ENCODE measurements at regions not wholly inside any gene's neighbourhood (a gene's known extent, or its start where the extent isn't known, plus 50 kb on each side); places are given as distances from the start of the nearest gene placed in this dataset.

DNA sequence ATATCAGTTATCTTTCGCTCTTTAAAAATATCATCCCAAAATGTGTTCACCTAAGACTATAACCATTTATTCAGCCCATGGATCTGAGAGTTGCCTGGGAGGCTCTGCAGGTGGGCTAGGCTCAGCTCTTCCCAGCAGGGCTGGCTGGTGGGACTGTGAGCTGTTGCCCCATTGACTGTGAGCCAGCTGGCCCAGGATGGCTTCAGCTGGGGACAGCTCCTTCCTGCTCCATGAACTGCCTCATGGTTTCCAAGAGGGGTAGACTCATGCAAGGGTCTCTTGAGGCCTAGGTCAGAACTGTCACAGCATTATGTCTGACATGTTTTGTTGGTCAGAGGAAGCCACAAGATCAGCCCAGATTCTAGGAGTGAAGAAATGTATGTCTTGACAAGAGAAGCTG lies 114.1 kb upstream of the E2F7 start:
- DNase-seq (ENCODE audit: low read depth), result no peak
- TF ChIP-seq, protein P1, sequence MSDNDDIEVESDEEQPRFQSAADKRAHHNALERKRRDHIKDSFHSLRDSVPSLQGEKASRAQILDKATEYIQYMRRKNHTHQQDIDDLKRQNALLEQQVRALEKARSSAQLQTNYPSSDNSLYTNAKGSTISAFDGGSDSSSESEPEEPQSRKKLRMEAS (IDR thresholded peaks at IDR 0.05; ENCODE audit: low read depth, low read length), result no peak
- TF ChIP-seq, protein P2, sequence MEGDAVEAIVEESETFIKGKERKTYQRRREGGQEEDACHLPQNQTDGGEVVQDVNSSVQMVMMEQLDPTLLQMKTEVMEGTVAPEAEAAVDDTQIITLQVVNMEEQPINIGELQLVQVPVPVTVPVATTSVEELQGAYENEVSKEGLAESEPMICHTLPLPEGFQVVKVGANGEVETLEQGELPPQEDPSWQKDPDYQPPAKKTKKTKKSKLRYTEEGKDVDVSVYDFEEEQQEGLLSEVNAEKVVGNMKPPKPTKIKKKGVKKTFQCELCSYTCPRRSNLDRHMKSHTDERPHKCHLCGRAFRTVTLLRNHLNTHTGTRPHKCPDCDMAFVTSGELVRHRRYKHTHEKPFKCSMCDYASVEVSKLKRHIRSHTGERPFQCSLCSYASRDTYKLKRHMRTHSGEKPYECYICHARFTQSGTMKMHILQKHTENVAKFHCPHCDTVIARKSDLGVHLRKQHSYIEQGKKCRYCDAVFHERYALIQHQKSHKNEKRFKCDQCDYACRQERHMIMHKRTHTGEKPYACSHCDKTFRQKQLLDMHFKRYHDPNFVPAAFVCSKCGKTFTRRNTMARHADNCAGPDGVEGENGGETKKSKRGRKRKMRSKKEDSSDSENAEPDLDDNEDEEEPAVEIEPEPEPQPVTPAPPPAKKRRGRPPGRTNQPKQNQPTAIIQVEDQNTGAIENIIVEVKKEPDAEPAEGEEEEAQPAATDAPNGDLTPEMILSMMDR (IDR thresholded peaks at IDR 0.05; ENCODE audit: low read depth, low read length), result no peak
- TF ChIP-seq POLR2A (IDR thresholded peaks at IDR 0.05; ENCODE audit: extremely low read depth, insufficient read length), result no peak
- no peak for TF ChIP-seq MYC (IDR thresholded peaks at IDR 0.05; ENCODE audit: low read depth, low read length)
- H3K4me3 ChIP-seq (ENCODE audit: low read depth, low read length), result no peak overlapping the region

DNA sequence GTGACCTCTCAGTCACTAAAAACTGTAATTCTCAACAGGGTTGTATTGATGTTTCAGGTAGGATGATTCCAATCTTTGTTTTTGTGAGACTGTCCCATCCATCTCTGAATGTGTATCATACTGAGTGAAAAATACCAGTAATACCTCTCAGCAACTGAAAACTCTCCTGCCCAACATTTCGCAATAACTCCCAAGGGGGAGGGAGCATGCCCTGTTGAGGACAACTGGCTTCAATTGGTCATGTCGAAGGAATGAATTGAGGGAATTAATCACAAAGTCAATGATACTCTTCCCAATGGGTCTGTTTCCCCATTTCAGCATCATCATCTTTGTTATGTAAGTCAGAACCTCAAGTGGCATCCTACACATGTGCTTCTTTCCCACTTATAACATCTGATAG lies 102.4 kb upstream of the E2F7 start:
- TF ChIP-seq, protein P2 (IDR thresholded peaks at IDR 0.05; ENCODE audit: low read depth, low read length), result no peak
- TF ChIP-seq POLR2A (IDR thresholded peaks at IDR 0.05; ENCODE audit: extremely low read depth, insufficient read length), result no peak
- TF ChIP-seq MYC (IDR thresholded peaks at IDR 0.05; ENCODE audit: low read depth, low read length), result no peak
- TF ChIP-seq, protein P1 (IDR thresholded peaks at IDR 0.05; ENCODE audit: low read depth, low read length), result no peak
- peak; percentile 9 for DNase-seq (ENCODE audit: low read depth)

DNA sequence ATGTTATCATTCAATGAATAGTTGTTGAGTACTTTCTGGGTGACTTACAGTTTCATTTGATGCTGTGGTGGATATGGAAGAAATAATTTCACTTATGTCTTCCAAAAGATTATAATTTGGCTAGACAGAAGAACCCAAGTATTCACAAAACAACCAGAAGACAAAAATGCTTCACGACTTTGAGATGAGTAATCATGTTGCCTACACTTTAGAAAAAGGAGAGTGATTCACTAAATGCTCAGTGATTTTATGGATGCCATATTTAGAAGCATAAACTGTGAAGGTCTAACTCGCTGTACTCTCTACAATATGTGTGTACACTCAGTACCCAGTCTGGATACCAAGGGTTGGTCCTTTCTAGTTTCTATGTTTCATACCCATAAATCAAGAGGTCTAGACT lies 101.3 kb upstream of the E2F7 start:
- TF ChIP-seq, protein P2 (IDR thresholded peaks at IDR 0.05; ENCODE audit: low read depth, low read length), result no peak
- no peak for TF ChIP-seq POLR2A (IDR thresholded peaks at IDR 0.05; ENCODE audit: extremely low read depth, insufficient read length)
- TF ChIP-seq MYC (IDR thresholded peaks at IDR 0.05; ENCODE audit: low read depth, low read length), result no peak
- TF ChIP-seq, protein P1 (IDR thresholded peaks at IDR 0.05; ENCODE audit: low read depth, low read length), result no peak
- DNase-seq (ENCODE audit: low read depth), result no peak
- no peak overlapping the region for H3K4me3 ChIP-seq (ENCODE audit: low read depth, low read length)

More for the DNA sequence above, 102.4 kb upstream of the E2F7 start:
- H3K4me3 ChIP-seq (ENCODE audit: low read depth, low read length), result no peak overlapping the region

DNA sequence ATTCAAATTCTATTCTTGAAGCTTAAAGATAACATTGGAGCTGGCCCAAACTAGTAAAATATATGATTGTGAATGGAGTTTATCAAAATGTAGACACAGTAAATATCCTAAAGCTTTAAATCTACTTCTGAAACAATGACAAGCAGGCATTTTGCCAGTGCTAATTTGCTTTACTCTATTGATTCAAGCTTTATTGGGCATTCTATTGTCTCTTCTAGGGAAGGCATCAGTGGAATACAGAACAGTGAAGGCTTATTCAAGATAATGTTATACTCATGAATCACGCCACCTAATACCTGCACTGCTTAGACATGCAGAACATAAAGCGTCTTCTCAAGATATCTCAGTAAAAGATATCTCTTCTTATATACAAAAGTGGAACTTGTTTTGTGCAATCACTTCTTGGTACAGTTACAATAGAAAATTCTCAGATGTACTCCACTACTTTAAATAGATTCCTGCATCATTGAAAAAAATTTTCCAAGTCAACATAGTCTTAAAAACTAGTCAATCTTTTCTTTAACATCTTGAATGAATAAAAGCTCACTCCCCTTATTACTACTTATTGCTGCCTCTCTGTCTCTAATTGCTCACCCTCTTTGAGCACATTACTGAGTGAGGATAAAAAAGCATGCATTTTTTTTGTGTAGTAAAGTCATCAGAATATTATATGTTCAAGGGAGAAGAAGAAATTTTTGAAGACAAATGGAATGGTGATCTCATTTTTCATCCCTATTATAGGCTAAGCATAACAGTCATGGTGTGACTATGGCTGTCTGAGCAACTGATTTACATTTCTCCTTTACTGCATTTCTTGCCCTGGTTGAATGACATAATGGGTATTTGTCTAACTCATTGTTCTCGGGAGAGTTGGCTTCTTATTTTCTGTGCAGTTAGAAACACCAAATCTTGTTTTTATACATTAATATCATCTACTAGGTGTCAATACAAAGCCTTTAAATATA lies 98.0 kb upstream of the E2F7 start:
- H3K4me3 ChIP-seq (ENCODE audit: low read depth, low read length), result no peak overlapping the region
- no peak for TF ChIP-seq MYC (IDR thresholded peaks at IDR 0.05; ENCODE audit: low read depth, low read length)
- TF ChIP-seq, protein P2 (IDR thresholded peaks at IDR 0.05; ENCODE audit: low read depth, low read length), result no peak
- no peak for TF ChIP-seq POLR2A (IDR thresholded peaks at IDR 0.05; ENCODE audit: extremely low read depth, insufficient read length)
- TF ChIP-seq, protein P1 (IDR thresholded peaks at IDR 0.05; ENCODE audit: low read depth, low read length), result no peak
- DNase-seq (ENCODE audit: low read depth), result no peak

DNA sequence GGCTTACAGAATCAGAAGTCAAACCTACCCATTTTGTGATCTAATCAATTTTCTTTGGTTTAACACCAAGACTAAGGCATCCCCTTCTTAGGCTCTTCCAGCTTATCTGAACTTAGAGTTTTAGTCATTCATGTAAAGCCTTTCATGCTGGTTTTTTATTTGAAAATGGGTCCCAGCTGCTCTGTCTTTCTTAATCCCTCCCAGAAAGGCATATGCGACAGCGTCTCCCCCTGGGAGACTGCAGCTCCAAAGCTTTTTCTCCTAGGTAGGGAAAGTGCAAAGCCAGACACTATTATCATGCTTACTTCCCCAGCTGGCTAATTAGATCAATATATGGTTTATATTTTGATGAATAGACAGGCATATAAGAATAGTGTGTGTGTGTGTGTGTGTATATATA lies 96.6 kb upstream of the E2F7 start:
- DNase-seq (ENCODE audit: low read depth), result no peak
- no peak overlapping the region for H3K4me3 ChIP-seq (ENCODE audit: low read depth, low read length)
- TF ChIP-seq, protein P1 (IDR thresholded peaks at IDR 0.05; ENCODE audit: low read depth, low read length), result no peak
- no peak for TF ChIP-seq MYC (IDR thresholded peaks at IDR 0.05; ENCODE audit: low read depth, low read length)

DNA sequence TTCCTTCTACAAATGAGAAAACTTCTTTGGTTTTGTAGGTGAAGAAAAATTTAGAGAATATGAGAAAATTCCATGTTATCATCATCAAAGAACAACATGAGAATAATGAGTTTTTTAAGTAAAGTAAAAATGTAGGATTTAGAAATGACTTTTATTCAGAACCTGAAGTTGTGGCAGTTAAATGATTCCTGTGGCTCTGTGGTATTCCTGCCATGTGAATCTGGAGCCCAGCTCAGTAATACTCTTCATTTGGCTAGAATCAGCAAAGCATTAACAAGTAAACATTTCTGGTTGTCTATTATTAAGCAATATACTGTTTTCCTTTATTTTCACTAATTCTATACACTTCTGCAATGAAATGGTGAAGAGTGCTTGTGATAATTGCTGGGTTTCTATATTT lies 95.6 kb upstream of the E2F7 start:
- no peak for TF ChIP-seq POLR2A (IDR thresholded peaks at IDR 0.05; ENCODE audit: extremely low read depth, insufficient read length)
- TF ChIP-seq, protein P1 (IDR thresholded peaks at IDR 0.05; ENCODE audit: low read depth, low read length), result no peak
- no peak for TF ChIP-seq MYC (IDR thresholded peaks at IDR 0.05; ENCODE audit: low read depth, low read length)
- TF ChIP-seq, protein P2 (IDR thresholded peaks at IDR 0.05; ENCODE audit: low read depth, low read length), result no peak
- no peak overlapping the region for H3K4me3 ChIP-seq (ENCODE audit: low read depth, low read length)

More for the DNA sequence above, 95.6 kb upstream of the E2F7 start:
- DNase-seq (ENCODE audit: low read depth), result no peak
